ENCODE measurements at regions not wholly inside any gene's neighbourhood (a gene's known extent, or its start where the extent isn't known, plus 50 kb on each side); places are given as distances from the start of the nearest gene placed in this dataset.

DNA sequence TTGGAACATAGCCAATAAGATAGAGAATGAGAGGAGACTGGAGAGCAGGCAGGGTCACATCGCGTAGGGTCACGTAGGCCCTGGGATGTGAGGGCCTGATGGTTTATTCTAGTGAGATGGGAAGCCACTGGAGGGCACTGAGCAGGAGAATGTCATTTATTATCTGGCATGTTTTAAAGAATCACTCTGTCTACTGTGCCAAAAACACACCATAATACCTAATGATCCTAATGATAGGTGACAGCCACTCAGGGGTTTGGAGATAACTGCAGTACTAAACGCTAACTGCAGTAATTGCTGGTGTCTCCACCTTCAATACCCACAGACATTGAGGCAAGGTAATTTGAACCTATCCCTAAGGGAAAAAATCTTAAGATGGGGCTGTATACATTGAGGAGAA, 185.4 kb downstream of the TTLL7 start:
- H3K27me3 ChIP-seq (ENCODE audit: insufficient read depth, low read length): no peaks in the 10 kb centered on the region
- H3K27ac ChIP-seq (ENCODE audit: low read depth, low read length): no peak overlapping the region
- H3K79me2 ChIP-seq (ENCODE audit: control insufficient read depth, insufficient read depth, low read length, unreplicated experiment): no peaks in the 10 kb centered on the region
- H3K36me3 ChIP-seq (ENCODE audit: insufficient read depth, low read length): no peaks in the 10 kb centered on the region
- H3K4me3 ChIP-seq (ENCODE audit: low read depth, low read length): no peak overlapping the region
- no peak overlapping the region for H2AFZ ChIP-seq (ENCODE audit: low read length, unreplicated experiment)
- H3K4me1 ChIP-seq (ENCODE audit: control insufficient read depth, insufficient read depth, low read length, unreplicated experiment): no peaks in the 10 kb centered on the region

DNA sequence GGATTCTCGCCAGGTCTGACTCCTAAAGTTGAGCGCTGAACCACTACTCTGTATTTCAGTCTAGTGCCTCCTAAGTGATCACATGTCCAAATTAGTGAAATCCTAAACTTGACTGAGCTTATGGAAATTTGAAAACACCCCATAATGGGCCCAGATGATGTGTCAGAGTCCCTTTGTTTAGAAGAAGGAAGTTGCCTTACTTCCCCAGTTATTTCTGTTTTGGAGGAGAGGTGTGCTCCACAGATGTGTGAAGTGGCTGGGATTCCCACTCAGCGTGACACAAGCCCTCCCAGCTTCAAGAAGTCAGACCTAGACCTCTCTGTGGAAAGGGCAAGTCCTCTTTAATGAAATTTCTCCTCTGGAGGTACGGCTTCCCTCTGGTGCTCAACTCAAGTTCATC, 188.8 kb downstream of the TTLL7 start:
- H3K4me3 ChIP-seq (ENCODE audit: low read depth, low read length): no peak overlapping the region
- H3K27me3 ChIP-seq (ENCODE audit: insufficient read depth, low read length): peaks cover 4% of the 10 kb centered on the region; the same call in 1 of the 2 replicates
- H2AFZ ChIP-seq (ENCODE audit: low read length, unreplicated experiment): no peak overlapping the region
- no peaks in the 10 kb centered on the region for H3K79me2 ChIP-seq (ENCODE audit: control insufficient read depth, insufficient read depth, low read length, unreplicated experiment)
- H3K36me3 ChIP-seq (ENCODE audit: insufficient read depth, low read length): no peaks in the 10 kb centered on the region
- H3K27ac ChIP-seq (ENCODE audit: low read depth, low read length): no peak overlapping the region
- no peaks in the 10 kb centered on the region for H3K4me1 ChIP-seq (ENCODE audit: control insufficient read depth, insufficient read depth, low read length, unreplicated experiment)

DNA sequence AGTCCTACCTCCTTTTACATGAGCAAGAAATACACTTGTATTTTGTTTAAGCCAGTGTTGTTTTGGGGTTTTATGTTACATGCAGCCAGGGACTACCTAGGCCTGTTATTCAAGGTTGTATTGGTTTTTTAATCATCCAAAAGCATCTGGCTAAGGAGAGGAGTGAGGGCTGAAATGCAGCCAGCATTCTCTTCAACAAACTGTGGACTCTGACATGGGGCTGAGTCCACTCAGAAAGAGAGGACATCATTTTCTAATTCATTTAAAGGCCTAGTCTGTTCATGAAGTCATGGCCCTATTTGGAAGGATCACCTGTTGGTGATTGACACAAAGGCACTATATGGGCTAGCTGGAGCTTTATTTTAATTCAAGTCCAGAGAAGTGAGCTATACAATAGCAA, 190.4 kb downstream of the TTLL7 start:
- Histone ChIP-seq H3K27ac (ENCODE audit: low read depth, low read length) (no peak overlapping the region), H3K79me2 (ENCODE audit: control insufficient read depth, insufficient read depth, low read length, unreplicated experiment) (no peaks in the 10 kb centered on the region), H3K4me3 (ENCODE audit: low read depth, low read length) (no peak overlapping the region), H3K4me1 (ENCODE audit: control insufficient read depth, insufficient read depth, low read length, unreplicated experiment) (no peaks in the 10 kb centered on the region), H3K36me3 (ENCODE audit: insufficient read depth, low read length) (no peaks in the 10 kb centered on the region), H2AFZ (ENCODE audit: low read length, unreplicated experiment) (no peak overlapping the region), H3K27me3 (ENCODE audit: insufficient read depth, low read length) (peaks cover 4% of the 10 kb centered on the region; the same call in 1 of the 2 replicates)

DNA sequence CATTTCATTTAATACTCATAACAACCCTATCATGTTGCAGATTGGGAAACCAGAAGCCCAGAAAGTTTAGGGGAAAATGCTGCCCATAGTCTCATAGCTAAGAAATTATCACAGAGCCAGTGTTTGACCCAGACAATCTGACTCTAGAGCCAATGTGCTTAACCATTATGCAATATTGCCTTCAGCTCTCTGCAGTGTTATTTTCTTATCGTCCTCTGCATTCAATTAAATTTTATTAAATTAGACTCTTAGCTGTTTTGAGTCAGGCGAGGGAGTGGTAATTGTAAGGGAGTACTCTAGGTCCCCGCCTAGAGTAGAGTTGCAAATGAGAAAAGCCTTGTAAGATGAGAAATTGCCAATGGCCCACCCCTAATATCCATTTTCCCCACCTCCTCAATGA, 191.1 kb downstream of the TTLL7 start:
- no peaks in the 10 kb centered on the region for H3K79me2 ChIP-seq (ENCODE audit: control insufficient read depth, insufficient read depth, low read length, unreplicated experiment)

DNA sequence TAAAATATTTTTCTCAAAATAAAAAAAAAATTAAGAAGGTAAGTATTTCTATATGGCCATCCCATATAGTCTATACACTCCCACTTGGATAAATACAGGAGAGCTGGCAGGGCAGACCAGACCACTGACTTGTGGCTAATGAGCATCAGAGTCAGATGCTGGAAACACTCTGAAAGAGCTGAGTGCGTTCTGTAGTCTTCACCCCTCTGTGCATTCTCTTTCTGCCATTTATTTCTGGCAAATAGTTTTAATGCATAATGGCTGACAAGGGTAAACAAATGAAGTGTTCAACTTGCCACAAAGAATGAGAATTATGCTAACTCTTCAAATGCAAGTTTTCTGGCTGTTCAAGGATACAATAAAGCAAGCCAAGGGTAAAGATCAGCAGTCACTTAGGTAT, 191.7 kb downstream of the TTLL7 start:
- H3K4me1 ChIP-seq (ENCODE audit: control insufficient read depth, insufficient read depth, low read length, unreplicated experiment): no peaks in the 10 kb centered on the region
- H3K27me3 ChIP-seq (ENCODE audit: insufficient read depth, low read length): peaks cover 4% of the 10 kb centered on the region; the same call in 1 of the 2 replicates
- no peaks in the 10 kb centered on the region for H3K36me3 ChIP-seq (ENCODE audit: insufficient read depth, low read length)
- no peak overlapping the region for H3K27ac ChIP-seq (ENCODE audit: low read depth, low read length)
- H2AFZ ChIP-seq (ENCODE audit: low read length, unreplicated experiment): no peak overlapping the region
- H3K4me3 ChIP-seq (ENCODE audit: low read depth, low read length): no peak overlapping the region
- H3K79me2 ChIP-seq (ENCODE audit: control insufficient read depth, insufficient read depth, low read length, unreplicated experiment): no peaks in the 10 kb centered on the region

More for the DNA sequence above, 191.1 kb downstream of the TTLL7 start:
- H3K36me3 ChIP-seq (ENCODE audit: insufficient read depth, low read length): no peaks in the 10 kb centered on the region
- H3K4me3 ChIP-seq (ENCODE audit: low read depth, low read length): no peak overlapping the region
- no peak overlapping the region for H2AFZ ChIP-seq (ENCODE audit: low read length, unreplicated experiment)
- H3K27me3 ChIP-seq (ENCODE audit: insufficient read depth, low read length): peaks cover 4% of the 10 kb centered on the region; the same call in 1 of the 2 replicates
- no peak overlapping the region for H3K27ac ChIP-seq (ENCODE audit: low read depth, low read length)
- H3K4me1 ChIP-seq (ENCODE audit: control insufficient read depth, insufficient read depth, low read length, unreplicated experiment): no peaks in the 10 kb centered on the region

DNA sequence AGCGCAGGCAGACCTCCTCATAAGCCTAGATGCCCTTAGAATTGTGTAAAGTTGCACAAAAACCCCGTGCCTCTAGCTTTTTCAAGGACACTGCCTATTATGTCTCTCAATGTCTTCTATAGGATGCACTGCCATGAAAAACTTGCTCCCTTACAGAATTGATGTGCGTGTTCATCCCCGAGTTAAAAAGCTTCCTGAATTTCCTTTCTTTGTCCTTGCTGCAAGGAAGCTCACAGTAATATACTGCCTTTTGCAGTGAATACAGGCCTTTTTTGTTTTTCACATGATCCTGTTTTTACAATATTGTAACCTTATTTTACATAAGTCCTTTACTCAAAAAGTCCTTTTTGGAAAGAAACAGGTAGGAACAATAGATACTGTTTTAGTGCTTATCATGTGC, 193.0 kb downstream of the TTLL7 start:
- H2AFZ ChIP-seq (ENCODE audit: low read length, unreplicated experiment): no peak overlapping the region

DNA sequence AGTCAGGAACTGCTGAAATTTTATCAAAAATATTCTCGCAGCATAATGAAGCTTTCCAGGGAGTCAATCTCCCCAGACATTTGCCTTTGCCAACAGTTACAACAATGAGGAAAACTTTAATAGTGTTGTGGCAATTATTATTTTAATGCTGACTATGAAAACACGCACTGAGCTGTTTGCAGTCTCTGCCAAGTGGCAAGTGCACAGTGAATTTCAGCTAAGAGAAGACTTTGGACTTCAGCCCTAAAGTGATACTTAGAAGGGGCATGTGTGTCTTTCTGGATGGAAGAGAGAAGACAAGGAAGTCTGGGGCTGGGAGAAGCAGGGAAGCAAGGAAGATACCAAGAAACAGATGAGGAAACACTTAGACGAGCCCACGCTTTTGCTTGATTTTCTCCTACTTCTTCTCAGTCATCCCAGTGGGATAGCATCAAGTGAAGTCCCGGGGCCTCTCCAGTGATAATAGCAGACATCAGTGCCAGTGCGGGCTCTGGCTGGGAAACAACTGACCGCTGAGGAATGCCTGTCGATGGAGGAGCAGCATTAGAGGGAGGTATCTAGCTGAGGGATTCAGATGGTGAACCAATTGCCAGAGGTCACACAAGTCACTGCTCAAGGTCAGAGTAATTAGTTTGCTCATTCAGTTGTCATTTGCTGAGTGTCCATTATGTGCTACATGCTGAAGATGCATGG, 196.3 kb downstream of the TTLL7 start:
- H3K27ac ChIP-seq (ENCODE audit: low read depth, low read length): no peak overlapping the region
- H3K4me1 ChIP-seq (ENCODE audit: control insufficient read depth, insufficient read depth, low read length, unreplicated experiment): no peaks in the 10 kb centered on the region

More for the DNA sequence above, 193.0 kb downstream of the TTLL7 start:
- Histone ChIP-seq H3K27ac (ENCODE audit: low read depth, low read length) (no peak overlapping the region), H3K4me3 (ENCODE audit: low read depth, low read length) (no peak overlapping the region), H3K4me1 (ENCODE audit: control insufficient read depth, insufficient read depth, low read length, unreplicated experiment) (no peaks in the 10 kb centered on the region), H3K79me2 (ENCODE audit: control insufficient read depth, insufficient read depth, low read length, unreplicated experiment) (no peaks in the 10 kb centered on the region), H3K36me3 (ENCODE audit: insufficient read depth, low read length) (no peaks in the 10 kb centered on the region), H3K27me3 (ENCODE audit: insufficient read depth, low read length) (peaks cover 7% of the 10 kb centered on the region; the same call in 1 of the 2 replicates)

DNA sequence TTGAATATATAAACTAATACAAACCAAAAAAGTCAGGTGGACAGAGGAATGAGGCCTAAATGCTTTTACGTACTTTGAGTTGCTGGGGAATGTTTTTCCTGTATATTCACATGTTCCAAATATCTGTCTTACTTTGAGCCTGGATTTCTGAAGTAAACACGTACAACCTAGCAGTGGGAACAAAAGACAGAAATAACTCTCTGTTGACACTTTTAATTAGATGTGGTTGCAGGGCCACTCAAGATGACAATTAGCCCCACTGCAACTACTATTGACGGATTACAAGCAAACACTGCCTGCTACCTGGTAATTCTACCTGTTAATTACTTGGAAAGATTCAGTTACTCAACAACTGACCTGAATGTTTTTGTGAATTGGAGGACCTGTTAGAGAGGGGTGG, 196.9 kb downstream of the TTLL7 start:
- H3K4me1 ChIP-seq (ENCODE audit: control insufficient read depth, insufficient read depth, low read length, unreplicated experiment): no peaks in the 10 kb centered on the region

More for the DNA sequence above, 196.3 kb downstream of the TTLL7 start:
- Histone ChIP-seq H3K4me3 (ENCODE audit: low read depth, low read length) (no peak overlapping the region), H3K36me3 (ENCODE audit: insufficient read depth, low read length) (no peaks in the 10 kb centered on the region), H2AFZ (ENCODE audit: low read length, unreplicated experiment) (no peak overlapping the region), H3K27me3 (ENCODE audit: insufficient read depth, low read length) (peaks cover 7% of the 10 kb centered on the region; the same call in 1 of the 2 replicates), H3K79me2 (ENCODE audit: control insufficient read depth, insufficient read depth, low read length, unreplicated experiment) (no peaks in the 10 kb centered on the region)

DNA sequence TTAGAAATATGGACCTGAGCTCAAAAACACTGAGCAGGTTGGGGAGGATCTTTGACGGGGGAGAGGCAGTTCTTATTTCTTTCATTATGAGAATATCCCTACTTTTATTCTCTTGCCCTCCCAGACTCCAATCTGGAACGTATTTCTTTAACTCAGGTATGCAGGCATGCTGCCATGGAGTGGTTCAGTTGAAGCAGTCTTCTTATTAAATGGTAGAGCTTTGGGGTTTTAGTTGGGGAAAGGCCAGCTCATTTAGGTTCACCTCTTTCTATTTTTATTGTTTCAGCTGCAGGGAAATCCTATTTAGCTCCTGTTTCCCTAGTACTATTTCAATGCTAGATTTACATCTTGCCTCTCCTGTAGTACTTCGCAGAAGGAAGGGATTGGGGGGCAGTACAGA, 198.9 kb downstream of the TTLL7 start:
- Histone ChIP-seq H3K79me2 (ENCODE audit: control insufficient read depth, insufficient read depth, low read length, unreplicated experiment) (no peaks in the 10 kb centered on the region), H3K4me1 (ENCODE audit: control insufficient read depth, insufficient read depth, low read length, unreplicated experiment) (no peaks in the 10 kb centered on the region), H2AFZ (ENCODE audit: low read length, unreplicated experiment) (no peak overlapping the region), H3K27ac (ENCODE audit: low read depth, low read length) (no peak overlapping the region), H3K4me3 (ENCODE audit: low read depth, low read length) (no peak overlapping the region), H3K36me3 (ENCODE audit: insufficient read depth, low read length) (no peaks in the 10 kb centered on the region), H3K27me3 (ENCODE audit: insufficient read depth, low read length) (0 out of 2 replicates have a peak, but pooled peaks cover 3% of the 10 kb centered on the region)

More for the DNA sequence above, 196.9 kb downstream of the TTLL7 start:
- Histone ChIP-seq H3K27me3 (ENCODE audit: insufficient read depth, low read length) (peaks cover 7% of the 10 kb centered on the region; the same call in 1 of the 2 replicates), H3K4me3 (ENCODE audit: low read depth, low read length) (no peak overlapping the region), H2AFZ (ENCODE audit: low read length, unreplicated experiment) (no peak overlapping the region), H3K36me3 (ENCODE audit: insufficient read depth, low read length) (no peaks in the 10 kb centered on the region), H3K27ac (ENCODE audit: low read depth, low read length) (no peak overlapping the region), H3K79me2 (ENCODE audit: control insufficient read depth, insufficient read depth, low read length, unreplicated experiment) (no peaks in the 10 kb centered on the region)

DNA sequence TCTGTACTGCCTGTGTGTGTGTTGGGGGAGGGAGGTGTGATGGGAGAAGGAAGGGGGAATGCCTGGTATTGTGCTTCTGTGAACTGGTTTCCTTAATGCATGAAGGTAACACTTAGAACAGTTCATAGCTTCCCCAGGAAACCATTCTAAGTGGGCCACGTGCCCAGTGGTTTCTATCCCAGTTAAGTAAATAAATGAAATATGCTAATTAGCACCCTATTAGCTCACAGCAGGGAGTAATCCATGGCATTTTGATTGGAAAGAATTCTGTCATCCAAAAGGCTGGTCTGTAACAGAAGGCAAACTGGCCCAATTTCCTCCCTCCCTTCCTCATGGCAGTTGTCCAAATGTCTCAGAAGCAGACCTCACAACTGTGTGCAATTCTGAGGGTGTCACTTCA, 199.3 kb downstream of the TTLL7 start:
- Histone ChIP-seq H3K27me3 (ENCODE audit: insufficient read depth, low read length) (0 out of 2 replicates have a peak, but pooled peaks cover 3% of the 10 kb centered on the region), H3K4me1 (ENCODE audit: control insufficient read depth, insufficient read depth, low read length, unreplicated experiment) (no peaks in the 10 kb centered on the region), H3K27ac (ENCODE audit: low read depth, low read length) (no peak overlapping the region), H3K79me2 (ENCODE audit: control insufficient read depth, insufficient read depth, low read length, unreplicated experiment) (no peaks in the 10 kb centered on the region), H3K36me3 (ENCODE audit: insufficient read depth, low read length) (no peaks in the 10 kb centered on the region), H2AFZ (ENCODE audit: low read length, unreplicated experiment) (no peak overlapping the region), H3K4me3 (ENCODE audit: low read depth, low read length) (no peak overlapping the region)

DNA sequence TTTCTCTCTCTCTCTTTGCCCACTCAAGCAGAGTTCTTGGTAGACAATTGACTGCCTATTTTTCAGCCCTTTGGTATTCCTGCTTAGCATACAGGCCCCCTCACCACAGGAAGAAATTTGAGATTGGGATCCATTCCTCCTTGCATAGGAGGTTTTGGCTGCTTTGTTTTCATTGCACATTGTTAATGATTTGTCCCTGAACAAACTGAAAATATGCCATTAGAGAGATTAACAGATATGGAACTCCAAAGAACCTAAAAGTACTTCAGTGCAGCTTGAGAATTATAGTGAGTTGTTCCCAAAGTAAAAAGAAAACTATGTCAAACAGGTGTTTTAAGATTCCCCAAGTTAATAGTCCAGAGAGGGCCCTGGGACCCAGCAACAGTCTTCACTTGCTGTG, 200.0 kb downstream of the TTLL7 start:
- no peak overlapping the region for H3K27ac ChIP-seq (ENCODE audit: low read depth, low read length)

More for the DNA sequence above, 200.0 kb downstream of the TTLL7 start:
- H3K27me3 ChIP-seq (ENCODE audit: insufficient read depth, low read length): 0 out of 2 replicates have a peak, but pooled peaks cover 3% of the 10 kb centered on the region
- no peaks in the 10 kb centered on the region for H3K36me3 ChIP-seq (ENCODE audit: insufficient read depth, low read length)
- no peak overlapping the region for H2AFZ ChIP-seq (ENCODE audit: low read length, unreplicated experiment)
- no peak overlapping the region for H3K4me3 ChIP-seq (ENCODE audit: low read depth, low read length)
- no peaks in the 10 kb centered on the region for H3K4me1 ChIP-seq (ENCODE audit: control insufficient read depth, insufficient read depth, low read length, unreplicated experiment)
- no peaks in the 10 kb centered on the region for H3K79me2 ChIP-seq (ENCODE audit: control insufficient read depth, insufficient read depth, low read length, unreplicated experiment)

All from ACC112 (cell line).